ENCODE measurements at regions not wholly inside any gene's neighbourhood (a gene's known extent, or its start where the extent isn't known, plus 50 kb on each side); places are given as distances from the start of the nearest gene placed in this dataset.

DNA sequence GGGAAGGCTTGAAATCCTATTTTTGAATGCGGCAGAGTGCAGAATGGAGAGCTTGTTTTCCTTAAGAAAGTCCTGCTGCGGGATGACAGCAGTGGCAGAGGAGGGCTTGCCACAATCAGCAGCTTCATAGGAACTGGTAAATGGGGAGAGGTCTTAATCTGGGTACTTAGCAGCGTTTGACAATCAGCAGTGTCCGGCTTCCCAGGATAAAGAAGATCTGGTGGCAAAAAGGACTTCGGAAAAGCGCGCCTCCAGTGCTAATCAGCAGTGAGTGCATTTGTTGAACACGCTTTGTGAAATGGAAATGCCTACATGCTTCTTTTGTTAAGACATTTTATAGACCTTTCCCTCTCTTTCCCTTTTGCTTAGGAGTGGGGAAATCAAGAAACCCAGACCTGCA lies 735.7 kb downstream of the QKI start:
- H3K36me3 ChIP-seq: no peaks in the 10 kb centered on the region
- H3K4me3 ChIP-seq: no peak overlapping the region
- intact Hi-C loops (cut with DNase I; ENCODE audit: low total_unique reads) (no loop called here), in situ Hi-C loops (cut with MboI; ENCODE audit: low sequenced_read_pairs in 4 of 4) (no loop called here)
- TF ChIP-seq POLR2A (IDR thresholded peaks at IDR 0.05): no peak
- TF ChIP-seq, protein P1, sequence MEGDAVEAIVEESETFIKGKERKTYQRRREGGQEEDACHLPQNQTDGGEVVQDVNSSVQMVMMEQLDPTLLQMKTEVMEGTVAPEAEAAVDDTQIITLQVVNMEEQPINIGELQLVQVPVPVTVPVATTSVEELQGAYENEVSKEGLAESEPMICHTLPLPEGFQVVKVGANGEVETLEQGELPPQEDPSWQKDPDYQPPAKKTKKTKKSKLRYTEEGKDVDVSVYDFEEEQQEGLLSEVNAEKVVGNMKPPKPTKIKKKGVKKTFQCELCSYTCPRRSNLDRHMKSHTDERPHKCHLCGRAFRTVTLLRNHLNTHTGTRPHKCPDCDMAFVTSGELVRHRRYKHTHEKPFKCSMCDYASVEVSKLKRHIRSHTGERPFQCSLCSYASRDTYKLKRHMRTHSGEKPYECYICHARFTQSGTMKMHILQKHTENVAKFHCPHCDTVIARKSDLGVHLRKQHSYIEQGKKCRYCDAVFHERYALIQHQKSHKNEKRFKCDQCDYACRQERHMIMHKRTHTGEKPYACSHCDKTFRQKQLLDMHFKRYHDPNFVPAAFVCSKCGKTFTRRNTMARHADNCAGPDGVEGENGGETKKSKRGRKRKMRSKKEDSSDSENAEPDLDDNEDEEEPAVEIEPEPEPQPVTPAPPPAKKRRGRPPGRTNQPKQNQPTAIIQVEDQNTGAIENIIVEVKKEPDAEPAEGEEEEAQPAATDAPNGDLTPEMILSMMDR (IDR thresholded peaks at IDR 0.05 in 4 of 5, conservative IDR thresholded peaks at IDR 0.05 in 1 of 5): no peak
- peaks cover 21 to 39% of the 10 kb centered on the region in 2 donors for H3K4me1 ChIP-seq
- no peak overlapping the region for H3K27ac ChIP-seq
- H3K9me3 ChIP-seq: no peaks in the 10 kb centered on the region
- H3K27me3 ChIP-seq: no peaks in the 10 kb centered on the region
- no peak for ATAC-seq
- no peak for DNase-seq

DNA sequence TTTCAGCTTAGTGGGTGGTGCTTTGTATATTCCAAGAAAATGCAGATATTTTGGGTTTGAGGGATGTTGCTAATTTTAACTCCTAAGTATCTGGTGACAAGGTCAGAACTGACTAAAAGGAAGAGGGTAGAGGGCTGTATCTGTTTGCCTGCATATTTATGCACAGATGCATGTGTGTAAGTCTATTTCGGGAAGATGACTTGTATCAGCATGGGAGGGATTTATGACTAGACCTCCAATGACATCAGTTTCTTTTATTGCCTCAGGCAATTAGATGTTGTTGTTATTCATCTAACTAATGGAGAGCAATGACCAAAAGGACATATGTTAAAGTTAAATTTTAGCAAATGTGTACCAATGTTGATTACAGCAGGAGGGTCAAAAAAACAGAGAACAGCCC lies 734.3 kb downstream of the QKI start:
- DNase-seq (no peak), ATAC-seq (peak; percentile 90 to 98)
- Histone ChIP-seq H3K4me1 (peaks cover 11 to 25% of the 10 kb centered on the region in 2 donors), H3K4me3 (no peak overlapping the region), H3K27me3 (no peaks in the 10 kb centered on the region), H3K36me3 (no peaks in the 10 kb centered on the region), H3K27ac (peak overlapping the region; percentile 55 to 68 (median 55)), H3K9me3 (no peaks in the 10 kb centered on the region)
- in situ Hi-C loops (cut with MboI; ENCODE audit: low sequenced_read_pairs in 4 of 4) (no loop called here), intact Hi-C loops (cut with DNase I; ENCODE audit: low total_unique reads) (no loop called here)
- TF ChIP-seq, protein P1 (IDR thresholded peaks at IDR 0.05 in 4 of 5, conservative IDR thresholded peaks at IDR 0.05 in 1 of 5): no peak
- no peak for TF ChIP-seq POLR2A (IDR thresholded peaks at IDR 0.05)

DNA sequence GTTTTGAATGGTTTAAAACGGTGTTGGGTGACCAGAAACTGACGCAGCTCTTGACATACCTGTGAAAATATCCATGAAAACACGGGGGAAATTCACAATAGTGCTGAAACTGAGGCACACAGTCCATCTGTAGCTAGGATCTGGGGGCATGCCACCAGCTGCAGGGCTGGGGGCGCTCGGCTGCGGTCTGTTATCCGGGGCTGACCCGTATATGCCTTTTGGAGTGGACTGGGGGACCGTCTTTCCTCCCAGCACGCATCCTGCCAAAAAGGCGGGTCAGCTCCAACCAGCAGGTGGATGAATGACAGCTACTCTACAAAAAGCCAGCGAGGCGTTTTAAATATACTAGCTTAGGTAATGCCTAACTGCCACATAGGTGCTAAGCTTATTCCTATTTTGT lies 729.8 kb downstream of the QKI start:
- TF ChIP-seq, protein P1 (IDR thresholded peaks at IDR 0.05 in 4 of 5, conservative IDR thresholded peaks at IDR 0.05 in 1 of 5): no peak
- no peak for TF ChIP-seq POLR2A (IDR thresholded peaks at IDR 0.05)
- H3K27ac ChIP-seq: no peak overlapping the region
- H3K36me3 ChIP-seq: no peaks in the 10 kb centered on the region
- in situ Hi-C loops (cut with MboI; ENCODE audit: low sequenced_read_pairs in 4 of 4) (no loop called here), intact Hi-C loops (cut with DNase I; ENCODE audit: low total_unique reads) (no loop called here)
- no peak for ATAC-seq
- DNase-seq: no peak
- no peak overlapping the region for H3K4me3 ChIP-seq
- H3K27me3 ChIP-seq: no peaks in the 10 kb centered on the region
- H3K4me1 ChIP-seq: peaks cover 10% of the 10 kb centered on the region in 2 donors
- no peaks in the 10 kb centered on the region for H3K9me3 ChIP-seq

DNA sequence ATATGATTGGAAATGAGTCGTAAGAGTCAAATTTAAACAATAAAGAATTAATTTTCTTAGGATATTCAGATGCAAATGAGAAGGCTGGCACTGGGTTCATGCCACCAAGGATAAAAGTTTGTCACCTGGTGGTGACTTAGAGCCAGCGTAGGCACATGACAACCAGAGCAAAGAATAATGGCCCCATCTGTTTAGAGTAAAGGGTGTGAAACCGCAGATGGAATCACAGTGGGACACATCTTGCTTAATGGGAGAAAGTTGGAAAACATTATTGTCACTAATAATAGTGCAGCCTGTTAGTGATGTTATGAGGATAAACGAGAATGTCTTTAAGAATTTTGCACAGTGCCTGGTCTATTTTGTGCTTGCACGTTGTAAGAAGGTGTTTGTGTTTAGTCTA lies 727.8 kb downstream of the QKI start:
- no peak overlapping the region for H3K27ac ChIP-seq
- no peaks in the 10 kb centered on the region for H3K36me3 ChIP-seq
- TF ChIP-seq, protein P1 (IDR thresholded peaks at IDR 0.05 in 4 of 5, conservative IDR thresholded peaks at IDR 0.05 in 1 of 5): no peak
- no peak for TF ChIP-seq POLR2A (IDR thresholded peaks at IDR 0.05)
- no peaks in the 10 kb centered on the region for H3K27me3 ChIP-seq
- peak in 1 of 2 donors; percentile 73 for ATAC-seq
- no peaks in the 10 kb centered on the region for H3K4me1 ChIP-seq
- in situ Hi-C loops (cut with MboI; ENCODE audit: low sequenced_read_pairs in 4 of 4): no loop called here
- no peaks in the 10 kb centered on the region for H3K9me3 ChIP-seq
- DNase-seq: no peak
- H3K4me3 ChIP-seq: no peak overlapping the region
- intact Hi-C loops (cut with DNase I; ENCODE audit: low total_unique reads): no loop called here

DNA sequence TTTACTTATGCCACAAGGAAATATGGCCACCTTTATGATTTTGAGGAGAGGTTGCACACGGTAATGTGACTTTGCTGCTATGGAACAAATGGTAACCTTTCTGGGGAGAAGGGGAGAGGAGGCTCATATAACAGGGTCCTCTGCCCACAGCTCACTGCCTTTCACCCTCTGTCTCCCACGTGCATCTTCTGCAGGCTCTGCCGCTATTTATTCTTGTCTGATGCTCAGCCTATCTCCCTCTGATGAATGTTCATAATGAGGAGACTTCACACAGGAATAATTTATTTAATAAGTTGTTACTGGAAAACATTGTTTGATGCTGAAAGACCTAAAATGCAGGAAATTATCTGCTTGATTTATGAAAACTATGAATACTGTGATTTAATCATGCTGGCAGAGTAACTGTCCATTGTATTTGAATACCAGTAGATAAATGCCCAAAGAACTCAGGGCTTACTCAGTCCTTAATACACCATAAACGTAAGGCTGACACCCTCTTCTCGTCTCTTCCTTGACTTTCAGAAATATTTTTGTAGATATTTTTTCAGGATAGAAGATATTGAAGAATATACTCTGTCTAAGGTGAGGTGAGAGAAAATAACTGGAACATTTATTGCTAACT lies 721.1 kb downstream of the QKI start:
- H3K4me1 ChIP-seq: no peaks in the 10 kb centered on the region
- no peak for ATAC-seq

More for the DNA sequence above, 721.1 kb downstream of the QKI start:
- no peaks in the 10 kb centered on the region for H3K27me3 ChIP-seq
- no peaks in the 10 kb centered on the region for H3K36me3 ChIP-seq
- no peak for TF ChIP-seq POLR2A (IDR thresholded peaks at IDR 0.05)
- TF ChIP-seq, protein P1 (IDR thresholded peaks at IDR 0.05 in 4 of 5, conservative IDR thresholded peaks at IDR 0.05 in 1 of 5): no peak
- no peak for DNase-seq
- intact Hi-C loops (cut with DNase I; ENCODE audit: low total_unique reads) (no loop called here), in situ Hi-C loops (cut with MboI; ENCODE audit: low sequenced_read_pairs in 4 of 4) (no loop called here)
- H3K27ac ChIP-seq: no peak overlapping the region
- H3K4me3 ChIP-seq: no peak overlapping the region
- no peaks in the 10 kb centered on the region for H3K9me3 ChIP-seq

All from gastrocnemius medialis (tissue), 4 donors.